ENCODE measurements at regions not wholly inside any gene's neighbourhood (a gene's known extent, or its start where the extent isn't known, plus 50 kb on each side); places are given as distances from the start of the nearest gene placed in this dataset.
"Not testable (repeated sequence)": the region's sequence is repeated elsewhere in the genome, so short reads cannot be mapped to it uniquely, and the experiment has no call there.

DNA sequence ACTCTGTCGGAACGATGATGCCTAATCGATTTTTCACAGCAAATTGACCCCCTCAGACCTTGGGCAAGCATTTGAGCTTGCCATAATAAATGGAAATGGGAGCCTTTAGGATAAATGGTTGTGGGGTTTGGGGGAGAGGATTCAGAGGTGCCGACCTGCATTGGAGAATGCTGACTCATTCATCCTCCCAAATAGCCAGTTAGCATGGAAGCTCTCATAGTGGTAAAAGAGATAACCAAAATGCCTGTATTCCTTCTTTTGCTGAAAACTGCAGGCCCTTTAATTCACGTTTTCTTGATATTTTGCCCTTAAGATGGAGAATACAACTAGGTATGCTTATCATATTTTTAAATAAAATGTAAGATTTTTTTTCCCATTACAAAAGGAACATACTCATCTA lies 392.6 kb upstream of the DEPDC1 start:
- FAIRE-seq (no peak), DNase-seq (ENCODE audit: insufficient read length) (no peak)
- TF ChIP-seq POLR2A (IDR thresholded peaks at IDR 0.05; ENCODE audit: low read depth, low read length) = no peak
- TF ChIP-seq TAF1 (IDR thresholded peaks at IDR 0.05; ENCODE audit: borderline replicate concordance, low read depth, low read length) = no peak

DNA sequence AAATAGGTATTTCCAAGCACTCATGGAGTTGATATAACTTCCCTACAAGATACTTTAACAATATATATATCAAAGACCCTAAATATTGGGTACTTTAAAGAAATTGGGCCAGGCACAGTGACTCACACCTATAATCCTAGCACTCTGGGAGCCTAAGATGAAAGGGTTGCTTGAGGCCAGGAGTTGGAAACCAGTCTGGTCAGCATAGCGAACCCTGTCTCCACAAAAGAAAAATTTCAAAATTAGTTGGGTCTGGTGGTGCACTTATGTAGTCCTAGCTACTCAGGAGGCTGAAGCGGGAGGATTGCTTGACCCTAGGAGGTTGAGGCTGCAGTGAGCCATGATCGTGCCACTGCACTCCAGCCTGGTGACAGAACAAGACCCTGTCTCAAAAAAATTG lies 393.9 kb upstream of the DEPDC1 start:
- no peak for TF ChIP-seq TAF1 (IDR thresholded peaks at IDR 0.05; ENCODE audit: borderline replicate concordance, low read depth, low read length)
- TF ChIP-seq POLR2AphosphoS5 (IDR thresholded peaks at IDR 0.05; ENCODE audit: low read depth, low read length) = no peak
- no peak for TF ChIP-seq POLR2A (IDR thresholded peaks at IDR 0.05; ENCODE audit: low read depth, low read length)
- DNase-seq (ENCODE audit: insufficient read length) = no peak
- FAIRE-seq = no peak

DNA sequence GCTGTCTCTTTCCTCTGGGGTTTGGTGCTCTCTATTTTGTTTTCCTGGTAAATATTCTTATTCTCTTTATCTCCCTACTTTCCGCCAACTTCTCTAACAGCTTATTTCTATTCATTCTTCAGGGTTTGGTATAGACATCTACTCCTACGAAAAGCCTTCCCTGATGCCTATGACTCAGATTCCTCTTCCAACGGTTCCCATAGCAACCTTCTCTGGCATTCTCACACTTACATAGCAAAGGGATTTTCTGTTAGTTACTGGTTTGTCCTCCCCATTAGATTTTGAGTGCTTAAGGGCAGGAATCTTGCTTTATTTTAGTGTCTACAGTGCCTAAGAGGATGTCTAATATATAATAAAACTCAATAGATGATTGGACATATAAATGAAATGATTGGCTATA lies 407.6 kb upstream of the DEPDC1 start:
- no peak for TF ChIP-seq POLR2A (IDR thresholded peaks at IDR 0.05; ENCODE audit: low read depth, low read length)
- TF ChIP-seq TAF1 (IDR thresholded peaks at IDR 0.05; ENCODE audit: borderline replicate concordance, low read depth, low read length) = no peak
- no peak for TF ChIP-seq POLR2AphosphoS5 (IDR thresholded peaks at IDR 0.05; ENCODE audit: low read depth, low read length)
- DNase-seq (ENCODE audit: insufficient read length) (no peak), FAIRE-seq (no peak)

DNA sequence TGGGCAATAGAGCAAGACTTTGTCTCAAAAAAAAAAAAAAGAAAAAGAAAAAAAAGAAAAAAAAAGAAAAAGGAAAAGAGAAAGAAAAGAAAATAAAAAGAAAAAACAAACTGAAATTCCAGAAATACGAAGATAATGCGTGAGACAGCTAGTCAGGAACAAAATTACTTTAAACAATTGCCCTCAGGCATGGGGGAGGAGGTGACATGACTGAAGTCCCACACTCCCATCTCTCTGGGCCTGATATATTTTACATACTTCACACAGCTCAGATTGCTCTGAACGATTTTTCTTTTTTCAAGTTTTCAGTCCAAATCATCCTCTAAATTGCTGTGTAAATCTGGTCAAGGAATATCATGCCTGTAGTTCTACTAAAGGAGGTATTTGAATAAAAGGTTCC lies 409.5 kb upstream of the DEPDC1 start:
- FAIRE-seq = no peak
- DNase-seq (ENCODE audit: insufficient read length) = no peak
- TF ChIP-seq POLR2AphosphoS5 (IDR thresholded peaks at IDR 0.05; ENCODE audit: low read depth, low read length) = no peak
- TF ChIP-seq POLR2A (IDR thresholded peaks at IDR 0.05; ENCODE audit: low read depth, low read length) = no peak
- TF ChIP-seq TAF1 (IDR thresholded peaks at IDR 0.05; ENCODE audit: borderline replicate concordance, low read depth, low read length) = no peak

DNA sequence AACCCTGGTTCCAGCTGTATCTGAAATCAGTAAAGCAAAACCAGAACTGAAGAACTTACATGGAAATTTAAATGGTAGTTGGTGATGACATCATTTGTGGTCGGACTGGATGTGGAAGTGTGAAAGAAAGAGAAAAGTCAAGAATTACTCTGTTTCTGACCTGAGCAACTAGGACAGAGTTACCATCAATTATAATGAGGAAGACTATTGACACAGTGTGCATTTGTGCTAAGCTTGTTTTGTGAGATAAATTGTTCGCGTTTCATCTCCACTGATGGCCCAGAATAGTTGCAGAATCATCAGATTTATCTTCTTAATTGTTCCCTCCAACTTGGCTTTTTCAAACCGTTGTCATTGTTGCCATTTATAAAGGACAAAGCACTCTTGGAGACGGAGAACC lies 410.6 kb upstream of the DEPDC1 start:
- TF ChIP-seq POLR2AphosphoS5 (IDR thresholded peaks at IDR 0.05; ENCODE audit: low read depth, low read length) (no peak), POLR2A (IDR thresholded peaks at IDR 0.05; ENCODE audit: low read depth, low read length) (no peak)
- DNase-seq (ENCODE audit: insufficient read length) (no peak), FAIRE-seq (no peak)

DNA sequence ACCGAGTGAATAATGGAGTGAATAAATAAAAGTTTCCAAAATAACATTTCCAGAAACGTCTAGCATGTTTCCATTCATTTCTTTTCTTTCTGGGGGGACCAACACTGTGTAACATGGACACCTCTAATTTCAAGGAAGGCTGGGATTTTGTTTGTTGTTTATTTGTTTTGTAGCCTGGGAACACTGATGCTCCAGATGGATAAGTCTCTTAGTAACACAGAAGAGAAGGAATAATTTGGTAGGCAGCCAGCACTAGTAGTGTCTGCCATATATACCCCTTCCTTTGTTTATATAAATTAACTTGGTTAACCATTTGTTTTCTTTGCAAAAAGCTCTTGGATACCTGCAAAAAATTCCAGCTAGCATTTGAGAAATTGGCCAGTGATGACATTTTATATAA lies 411.4 kb upstream of the DEPDC1 start:
- TF ChIP-seq POLR2AphosphoS5 (IDR thresholded peaks at IDR 0.05; ENCODE audit: low read depth, low read length) (no peak), POLR2A (IDR thresholded peaks at IDR 0.05; ENCODE audit: low read depth, low read length) (no peak), TAF1 (IDR thresholded peaks at IDR 0.05; ENCODE audit: borderline replicate concordance, low read depth, low read length) (no peak)
- FAIRE-seq = no peak
- no peak for DNase-seq (ENCODE audit: insufficient read length)

DNA sequence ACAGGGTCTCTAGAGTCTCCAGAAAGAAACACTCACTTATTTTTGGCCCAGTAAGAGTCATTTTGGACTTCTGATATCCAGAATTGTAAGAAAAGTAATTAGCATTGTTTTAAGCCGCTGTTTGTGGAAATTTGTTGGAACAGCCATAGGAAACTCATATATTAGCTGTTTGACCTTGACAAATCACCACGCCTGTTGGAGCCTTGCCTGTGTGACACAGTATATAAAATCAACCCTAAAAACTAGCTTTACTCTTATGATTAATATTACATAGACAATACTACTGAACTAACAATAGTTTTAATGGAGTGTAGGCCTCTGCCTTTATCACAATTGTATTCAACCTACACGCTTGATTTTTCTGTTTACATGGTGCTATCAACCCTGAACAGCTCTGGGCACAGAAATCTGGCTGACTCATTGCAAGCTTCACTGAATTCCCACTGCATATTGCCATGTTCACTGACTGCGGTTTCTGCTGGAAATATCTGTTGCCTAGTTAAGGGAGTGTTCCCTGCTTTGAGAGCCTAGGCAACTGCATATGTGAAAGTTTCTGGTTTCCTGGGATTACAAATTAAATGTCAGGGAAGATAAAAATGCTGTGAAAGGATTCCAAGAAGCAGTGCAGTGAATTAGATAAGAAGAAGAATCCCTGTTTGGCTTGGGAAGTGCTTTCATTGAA lies 419.5 kb upstream of the DEPDC1 start:
- DNase-seq (ENCODE audit: insufficient read length) (no peak), FAIRE-seq (no peak)

DNA sequence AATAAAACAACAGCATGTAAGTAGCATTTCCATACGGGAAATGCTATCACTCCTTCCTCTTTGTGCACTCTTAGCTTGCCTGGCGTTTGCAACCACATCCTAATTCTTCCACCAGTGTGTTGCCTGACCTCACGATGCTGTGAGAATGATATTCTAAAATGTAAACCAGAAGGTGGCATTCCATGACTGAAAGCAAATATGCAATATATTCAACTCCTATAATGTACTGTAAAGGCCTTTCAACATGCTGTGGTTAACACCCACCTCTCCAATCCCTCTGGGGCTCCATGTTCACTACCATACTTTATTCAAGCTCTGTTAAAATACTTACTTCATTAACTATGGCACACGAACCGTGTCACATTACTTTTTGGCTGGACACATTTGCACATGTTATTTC lies 420.6 kb upstream of the DEPDC1 start:
- FAIRE-seq (no peak), DNase-seq (ENCODE audit: insufficient read length) (no peak)
- TF ChIP-seq POLR2AphosphoS5 (IDR thresholded peaks at IDR 0.05; ENCODE audit: low read depth, low read length) (no peak), POLR2A (IDR thresholded peaks at IDR 0.05; ENCODE audit: low read depth, low read length) (no peak), TAF1 (IDR thresholded peaks at IDR 0.05; ENCODE audit: borderline replicate concordance, low read depth, low read length) (no peak)

More for the DNA sequence above, 419.5 kb upstream of the DEPDC1 start:
- TF ChIP-seq POLR2A (IDR thresholded peaks at IDR 0.05; ENCODE audit: low read depth, low read length) (no peak), POLR2AphosphoS5 (IDR thresholded peaks at IDR 0.05; ENCODE audit: low read depth, low read length) (no peak), TAF1 (IDR thresholded peaks at IDR 0.05; ENCODE audit: borderline replicate concordance, low read depth, low read length) (no peak)

DNA sequence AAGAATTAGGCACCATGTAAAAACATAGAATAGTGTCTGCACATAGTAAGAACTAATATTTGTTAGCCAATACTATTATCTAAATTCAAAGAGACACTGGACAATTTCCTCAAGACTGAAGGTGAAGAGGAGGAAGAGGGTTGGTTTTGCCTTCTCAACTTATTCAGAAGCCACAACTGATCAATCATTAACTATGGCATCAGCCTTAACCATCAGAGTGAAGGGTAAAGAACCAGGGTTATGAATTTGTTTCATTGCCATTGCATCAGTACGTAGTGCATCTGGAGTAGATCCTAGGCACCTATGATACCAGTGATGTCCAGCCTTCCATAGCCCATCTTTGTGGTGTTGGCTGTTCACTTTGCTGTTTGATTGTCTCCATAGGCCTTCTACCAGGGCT lies 421.7 kb upstream of the DEPDC1 start:
- no peak for DNase-seq (ENCODE audit: insufficient read length)
- FAIRE-seq = no peak
- TF ChIP-seq TAF1 (IDR thresholded peaks at IDR 0.05; ENCODE audit: borderline replicate concordance, low read depth, low read length) (no peak), POLR2A (IDR thresholded peaks at IDR 0.05; ENCODE audit: low read depth, low read length) (no peak), POLR2AphosphoS5 (IDR thresholded peaks at IDR 0.05; ENCODE audit: low read depth, low read length) (no peak)

DNA sequence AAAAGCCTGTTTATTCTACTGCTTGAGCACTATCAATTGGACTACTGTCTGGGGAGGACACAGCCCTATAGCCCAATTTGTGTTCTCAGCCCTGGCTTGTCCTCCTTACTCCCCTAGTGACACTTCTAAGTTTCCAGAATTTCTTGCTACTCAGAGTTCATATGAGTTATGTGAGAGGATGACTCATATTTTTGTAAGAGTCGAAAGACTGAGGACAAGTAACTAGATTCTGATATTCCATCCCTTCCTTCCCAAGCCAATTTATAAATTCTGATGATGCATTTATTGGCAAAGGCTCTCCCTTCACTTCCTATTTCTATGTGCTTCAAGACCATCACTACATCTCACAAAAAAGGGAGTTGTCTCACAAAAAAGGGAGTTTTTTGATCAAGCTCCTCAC lies 422.2 kb upstream of the DEPDC1 start:
- no peak for DNase-seq (ENCODE audit: insufficient read length)
- TF ChIP-seq POLR2A (IDR thresholded peaks at IDR 0.05; ENCODE audit: low read depth, low read length) (no peak), TAF1 (IDR thresholded peaks at IDR 0.05; ENCODE audit: borderline replicate concordance, low read depth, low read length) (no peak), POLR2AphosphoS5 (IDR thresholded peaks at IDR 0.05; ENCODE audit: low read depth, low read length) (no peak)
- no peak for FAIRE-seq

DNA sequence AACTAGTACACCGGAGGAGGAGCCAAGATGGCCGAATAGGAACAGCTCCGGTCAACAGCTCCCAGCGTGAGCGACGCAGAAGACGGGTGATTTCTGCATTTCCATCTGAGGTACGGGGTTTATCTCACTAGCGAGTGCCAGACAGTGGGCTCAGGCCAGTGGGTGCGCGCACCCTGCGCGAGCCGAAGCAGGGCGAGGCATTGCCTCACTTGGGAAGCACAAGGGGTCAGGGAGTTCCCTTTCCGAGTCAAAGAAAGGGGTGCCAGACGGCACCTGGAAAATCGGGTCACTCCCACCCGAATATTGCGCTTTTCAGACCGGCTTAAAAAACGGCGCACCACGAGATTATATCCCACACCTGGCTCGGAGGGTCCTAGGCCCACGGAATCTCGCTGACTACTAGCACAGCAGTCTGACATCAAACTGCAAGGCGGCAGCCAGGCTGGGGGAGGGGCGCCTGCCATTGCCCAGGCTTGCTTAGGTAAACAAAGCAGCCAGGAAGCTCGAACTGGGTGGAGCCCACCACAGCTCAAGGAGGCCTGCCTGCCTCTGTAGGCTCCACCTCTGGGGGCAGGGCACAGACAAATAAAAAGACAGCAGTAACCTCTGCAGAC lies 426.7 kb upstream of the DEPDC1 start:
- DNase-seq (ENCODE audit: insufficient read length); FAIRE-seq: not testable (repeated sequence)

DNA sequence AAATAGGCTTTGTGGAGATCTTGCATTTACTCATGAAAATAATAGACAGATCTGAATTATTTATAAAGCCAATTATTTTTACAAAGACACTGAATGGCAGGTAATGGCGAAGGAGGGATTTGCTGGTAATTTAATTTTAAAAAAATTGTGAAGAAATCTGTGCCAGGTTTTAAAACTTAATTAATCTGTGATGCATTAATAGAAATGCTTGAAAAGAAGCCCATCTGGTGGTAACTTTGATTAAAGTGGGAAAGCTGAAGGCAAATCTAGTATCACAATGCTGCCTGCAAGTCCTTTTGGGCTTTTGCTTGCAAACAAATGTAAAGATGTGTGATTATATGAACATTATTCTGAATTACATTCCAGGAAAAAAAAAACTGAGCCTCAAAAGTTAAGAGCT lies 433.2 kb upstream of the DEPDC1 start:
- FAIRE-seq (no peak), DNase-seq (ENCODE audit: insufficient read length) (no peak)
- TF ChIP-seq POLR2A (IDR thresholded peaks at IDR 0.05; ENCODE audit: low read depth, low read length) (no peak), TAF1 (IDR thresholded peaks at IDR 0.05; ENCODE audit: borderline replicate concordance, low read depth, low read length) (no peak)

DNA sequence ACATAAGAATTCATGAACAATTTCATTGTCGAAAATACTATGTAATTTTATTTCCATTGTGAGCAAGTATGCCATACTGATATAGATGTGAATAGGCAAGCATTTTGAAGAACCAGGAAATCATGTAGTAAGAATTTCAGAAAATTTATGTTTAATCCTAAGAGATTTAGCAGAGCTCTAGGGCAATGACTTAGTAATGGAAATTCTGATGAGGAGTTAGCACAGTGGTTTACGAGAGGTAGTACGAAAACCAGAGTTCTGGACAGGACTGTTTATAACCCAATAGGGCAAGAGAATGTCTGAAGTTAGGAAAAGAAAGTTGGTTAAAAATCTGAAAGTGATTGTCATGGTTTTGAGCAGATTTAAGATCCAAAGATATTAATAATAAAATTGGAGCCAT lies 439.6 kb upstream of the DEPDC1 start:
- no peak for DNase-seq (ENCODE audit: insufficient read length)
- TF ChIP-seq TAF1 (IDR thresholded peaks at IDR 0.05; ENCODE audit: borderline replicate concordance, low read depth, low read length) (no peak), POLR2AphosphoS5 (IDR thresholded peaks at IDR 0.05; ENCODE audit: low read depth, low read length) (no peak), POLR2A (IDR thresholded peaks at IDR 0.05; ENCODE audit: low read depth, low read length) (no peak)
- FAIRE-seq = no peak

Measured in GM12892 (cell line).